Endometrium (tissue), 2 donors: ENCODE measurements at regions not wholly inside any gene's neighbourhood (a gene's known extent, or its start where the extent isn't known, plus 50 kb on each side); places are given as distances from the start of the nearest gene placed in this dataset.

Experiments used
- FAIRE-seq: peaks from 2 replicates; lab custom pipeline; 2012; peaks lifted over from hg19 to GRCh38; lab: Jason Lieb, UNC
- donor health status: control.
- donor health status: control.

DNA sequence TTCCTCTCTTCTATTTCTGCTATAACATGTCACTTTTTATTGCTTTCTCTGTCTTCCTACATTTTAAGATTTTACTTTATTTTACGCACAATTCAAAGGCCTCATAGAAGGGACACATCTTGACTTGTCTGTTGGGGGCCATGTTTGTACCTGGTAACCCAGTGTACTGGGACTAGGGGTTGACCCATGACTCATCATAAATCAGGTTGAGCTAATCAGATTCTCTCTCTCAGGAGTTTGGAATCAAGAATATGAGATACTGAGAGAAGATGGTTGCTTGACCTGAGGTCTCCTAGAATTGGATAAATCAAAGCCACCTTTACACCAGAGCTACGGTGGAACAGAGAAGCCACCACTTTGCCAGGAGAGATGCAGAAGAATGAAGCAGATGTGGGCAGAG, 153.0 kb downstream of the UXS1 start:
- no peak for FAIRE-seq

DNA sequence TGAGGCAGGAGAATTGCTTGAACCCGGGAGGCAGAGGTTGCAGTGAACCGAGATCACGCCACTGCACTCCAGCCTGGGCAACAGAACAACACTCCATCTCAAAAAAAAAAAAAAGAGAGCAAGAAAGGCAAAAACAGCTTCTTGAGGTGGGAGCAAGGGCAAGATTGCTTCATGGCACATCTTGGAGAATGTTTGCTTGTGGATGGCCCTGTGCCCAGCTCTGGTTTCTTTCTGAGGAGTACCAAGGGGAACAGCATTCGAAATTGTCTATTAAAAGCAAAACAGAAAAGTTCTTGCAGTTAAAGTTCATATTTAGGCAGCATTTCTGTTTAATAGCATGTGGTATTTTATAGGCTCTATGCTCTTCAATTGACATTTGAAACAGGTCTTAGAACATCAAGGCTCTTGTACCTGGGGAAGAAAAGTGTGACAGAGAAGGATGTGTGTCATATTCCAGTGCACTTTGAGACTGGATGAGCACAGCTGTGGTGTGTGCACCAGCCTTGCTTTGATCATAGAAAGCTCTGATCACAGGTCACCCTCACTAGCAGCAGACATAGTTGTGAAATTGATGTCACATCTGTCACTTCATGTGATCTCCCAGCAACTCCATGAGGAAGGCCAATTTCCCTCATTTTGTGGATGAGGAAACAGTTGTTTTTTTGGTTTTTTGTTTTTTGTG, 154.3 kb downstream of the UXS1 start:
- FAIRE-seq = no peak

DNA sequence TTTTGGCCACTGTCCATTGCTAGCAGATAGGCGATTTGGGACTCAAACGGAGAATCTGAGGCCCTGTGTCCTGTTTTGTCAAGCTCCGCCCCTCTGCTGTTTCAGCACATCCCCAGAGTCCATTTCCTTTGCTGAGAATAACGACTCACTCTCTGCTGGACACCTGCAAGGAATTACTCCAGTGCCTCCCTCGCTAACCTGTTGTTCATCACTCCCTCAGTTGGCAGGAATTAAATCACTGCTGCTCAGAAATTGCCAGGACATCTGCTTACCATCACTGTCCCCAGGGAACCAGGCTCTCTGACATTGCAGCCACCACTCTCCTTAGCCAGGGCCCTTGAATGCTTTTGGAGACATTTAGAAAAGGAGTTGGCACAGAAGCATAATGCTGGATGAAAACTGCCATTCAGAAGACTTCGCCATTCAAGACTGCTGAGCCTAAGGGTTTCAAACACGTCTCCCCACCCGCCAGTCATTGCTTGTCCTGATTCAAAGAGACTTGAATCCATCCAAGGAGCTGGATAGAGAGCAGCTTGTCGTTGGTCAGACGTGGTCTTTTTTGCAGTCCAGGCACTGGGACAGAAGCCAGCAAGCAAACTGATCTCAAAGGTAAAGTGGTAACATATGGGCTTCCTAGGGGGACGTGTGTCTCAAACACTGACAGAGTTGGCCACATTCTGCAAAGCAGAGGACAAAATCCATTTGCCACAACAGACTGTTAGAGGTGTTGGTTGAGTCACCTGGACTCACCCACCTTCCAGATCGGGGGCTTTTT, 155.3 kb downstream of the UXS1 start:
- no peak for FAIRE-seq

DNA sequence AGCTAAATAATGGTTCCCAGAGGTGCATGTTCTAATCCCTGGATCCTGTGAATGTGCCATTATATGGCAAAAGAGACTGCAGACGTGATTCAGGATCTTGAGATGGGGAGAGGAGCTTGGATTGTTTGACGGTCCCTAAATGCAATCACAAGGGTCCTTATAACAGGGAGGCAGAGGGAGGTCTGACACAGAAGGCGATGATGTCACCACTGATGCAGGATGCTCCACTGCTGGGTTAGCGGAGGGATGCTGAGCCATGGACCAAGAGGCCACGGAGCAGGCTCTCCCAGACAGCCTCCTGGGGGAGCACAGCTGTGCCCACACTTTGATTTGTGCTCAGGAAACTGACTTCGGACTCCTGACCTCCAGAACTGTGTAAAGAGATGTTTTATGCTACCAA, 156.2 kb downstream of the UXS1 start:
- no peak for FAIRE-seq

DNA sequence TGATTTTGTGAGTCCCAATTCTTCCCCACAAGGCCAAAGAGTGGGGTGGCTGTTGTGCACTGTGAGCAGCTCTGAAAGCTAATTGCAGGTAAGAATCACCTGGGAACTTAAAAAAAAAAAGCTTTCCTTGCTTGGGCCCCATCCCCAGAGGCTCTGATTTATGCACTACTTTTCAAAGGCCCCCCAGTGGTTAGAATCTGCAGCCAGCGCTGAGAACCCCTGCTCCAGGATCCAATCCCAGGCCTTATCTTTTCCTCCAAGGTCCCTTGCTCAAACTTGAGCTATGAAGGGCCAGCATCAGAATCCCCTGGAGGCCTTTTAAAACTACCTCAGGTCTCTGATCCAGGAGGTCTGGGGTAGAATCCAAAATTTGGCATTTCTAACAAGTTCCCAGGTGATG, 156.8 kb downstream of the UXS1 start:
- FAIRE-seq = no peak

DNA sequence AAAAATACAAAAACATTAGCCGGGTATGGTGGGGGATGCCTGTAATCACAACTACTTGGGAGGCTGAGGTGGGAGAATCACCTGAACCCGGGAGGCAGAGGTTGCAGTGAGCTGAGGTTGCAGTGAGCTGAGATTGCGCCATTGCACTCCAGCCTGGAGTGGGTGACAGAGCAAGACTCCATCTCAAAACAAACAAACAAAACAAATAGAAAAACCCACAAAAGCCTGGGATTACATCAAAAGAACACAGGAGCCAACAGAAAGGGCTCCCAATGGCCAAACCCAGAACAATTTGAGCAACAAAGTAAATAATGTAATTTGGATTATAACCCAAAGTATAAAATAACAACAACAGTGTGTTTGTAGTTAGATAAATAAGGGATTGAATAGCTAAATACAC, 159.8 kb downstream of the UXS1 start:
- FAIRE-seq = no peak

DNA sequence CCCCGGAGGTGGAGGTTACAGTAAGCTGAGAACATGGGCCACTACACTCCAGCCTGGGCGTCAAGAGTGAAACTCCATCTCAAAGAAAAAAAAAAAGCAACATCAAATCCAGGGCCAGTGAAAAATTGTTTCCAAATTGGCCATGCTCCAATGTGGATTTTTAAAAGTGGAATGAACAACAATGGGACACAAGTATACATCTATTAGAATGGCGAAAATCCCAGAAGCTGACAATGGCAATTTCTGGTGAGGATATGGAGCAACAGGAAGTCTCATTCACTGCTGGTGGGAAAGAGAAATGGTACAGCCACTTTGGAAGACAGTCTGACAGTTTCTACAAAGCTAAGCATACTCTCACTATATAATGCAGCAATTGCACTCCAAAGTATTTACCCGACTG, 161.4 kb downstream of the UXS1 start:
- no peak for FAIRE-seq

DNA sequence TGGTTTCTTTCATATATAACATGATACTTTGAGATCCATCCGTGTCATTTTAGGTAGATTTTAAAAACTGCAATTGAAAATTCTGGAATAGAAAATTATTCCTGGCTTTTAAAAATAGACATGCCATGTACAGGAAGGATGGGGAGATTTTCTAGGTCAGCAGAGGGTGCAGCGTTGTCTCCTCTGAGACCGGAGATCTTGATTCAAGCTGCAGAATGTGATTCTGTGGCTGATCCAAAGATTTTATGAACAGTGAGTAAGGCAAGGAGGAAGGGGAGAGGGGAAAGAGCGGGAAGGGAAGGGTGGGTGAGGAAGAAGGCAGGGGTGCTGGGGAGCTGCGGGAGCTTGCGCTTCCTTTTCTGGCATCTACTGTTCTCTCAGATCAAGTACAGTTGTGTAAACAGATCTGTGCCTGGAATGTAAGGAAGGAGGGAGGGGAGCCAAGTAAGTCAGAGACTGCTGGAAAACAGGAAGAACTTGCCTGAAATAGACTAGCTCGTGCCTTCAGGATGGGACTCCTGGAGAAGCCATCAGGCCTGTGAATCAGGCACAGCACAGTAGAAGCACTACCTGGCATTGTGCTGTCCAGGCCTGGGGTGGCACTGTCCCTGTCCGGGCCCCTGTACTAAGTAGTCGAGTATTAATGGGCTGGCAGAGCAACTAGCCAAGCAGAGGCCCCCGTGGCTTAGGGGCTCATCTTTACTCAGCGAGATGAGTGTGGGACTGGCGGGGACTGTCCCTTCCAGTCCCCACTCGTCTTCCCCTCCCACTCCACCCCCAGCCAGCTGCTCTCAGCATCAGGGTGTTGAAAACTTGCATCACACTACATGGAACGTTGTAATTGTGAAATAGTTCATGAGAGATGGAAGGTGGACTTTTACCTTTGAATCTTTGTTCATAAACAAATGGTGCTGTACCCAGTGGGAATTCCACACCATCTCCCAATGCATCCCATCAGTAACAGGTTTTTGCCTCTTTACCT, 163.5 kb downstream of the UXS1 start:
- FAIRE-seq = peak; percentile 21

DNA sequence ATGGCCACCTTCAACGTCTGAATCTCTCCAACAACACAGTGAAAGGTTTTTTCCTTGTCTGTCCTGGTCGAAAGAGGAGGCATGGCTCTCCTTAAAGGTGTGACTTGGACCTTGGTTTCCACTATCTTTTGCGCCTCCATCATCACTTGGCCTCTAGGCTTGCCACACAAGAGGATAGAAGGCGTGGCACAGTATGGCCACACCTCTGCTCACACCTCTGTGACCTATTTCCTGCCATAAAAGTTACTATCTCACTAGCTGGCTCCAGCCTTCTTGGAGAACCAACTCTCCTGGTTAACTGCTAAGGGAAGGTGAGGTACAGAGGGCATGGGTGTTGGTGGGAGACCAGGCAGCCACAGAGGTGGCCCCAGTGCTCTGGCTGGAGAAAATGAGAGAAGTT, 165.9 kb downstream of the UXS1 start:
- FAIRE-seq = no peak

DNA sequence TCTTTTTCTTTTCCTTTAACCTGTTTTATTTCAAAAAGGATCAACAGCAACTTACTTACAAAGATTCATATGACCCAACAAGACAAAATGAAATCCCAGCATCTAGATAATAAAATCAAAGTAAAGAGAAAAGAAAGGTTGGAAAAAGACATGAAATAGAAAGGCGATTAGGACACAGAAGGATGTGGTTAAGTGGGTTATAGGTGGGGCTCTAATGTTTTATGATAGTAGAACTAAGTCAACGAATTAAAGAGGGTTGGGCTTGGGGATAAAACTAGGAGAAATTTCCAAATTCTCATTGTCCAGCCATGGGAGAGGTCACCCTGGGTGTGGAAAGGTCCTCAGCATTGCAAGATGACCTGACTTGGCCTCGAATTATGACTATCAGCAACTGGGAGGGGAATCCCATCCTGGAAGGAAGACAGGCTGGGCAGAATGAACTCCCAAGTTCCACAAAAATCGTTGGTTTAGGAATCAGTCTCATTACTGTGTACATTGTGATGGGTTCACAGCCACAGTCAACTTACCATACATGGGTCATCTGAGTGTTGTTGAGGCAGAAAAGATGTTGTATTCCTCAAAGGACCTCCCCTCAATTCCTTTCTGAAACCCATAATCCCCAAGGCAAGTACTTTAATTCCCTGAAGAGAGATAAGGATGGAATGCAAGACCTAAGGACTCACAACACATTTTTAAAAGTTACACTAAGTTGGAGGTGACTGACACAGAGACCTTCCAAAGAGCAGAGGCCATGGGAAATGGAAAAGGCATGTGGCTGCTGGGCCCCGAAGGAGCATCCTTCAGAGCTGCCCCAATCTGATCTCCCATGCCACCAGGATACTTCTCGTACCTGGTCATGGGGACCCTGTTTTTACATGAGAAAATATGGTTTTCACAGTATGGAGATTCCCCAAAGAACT, 167.6 kb downstream of the UXS1 start:
- no peak for FAIRE-seq

DNA sequence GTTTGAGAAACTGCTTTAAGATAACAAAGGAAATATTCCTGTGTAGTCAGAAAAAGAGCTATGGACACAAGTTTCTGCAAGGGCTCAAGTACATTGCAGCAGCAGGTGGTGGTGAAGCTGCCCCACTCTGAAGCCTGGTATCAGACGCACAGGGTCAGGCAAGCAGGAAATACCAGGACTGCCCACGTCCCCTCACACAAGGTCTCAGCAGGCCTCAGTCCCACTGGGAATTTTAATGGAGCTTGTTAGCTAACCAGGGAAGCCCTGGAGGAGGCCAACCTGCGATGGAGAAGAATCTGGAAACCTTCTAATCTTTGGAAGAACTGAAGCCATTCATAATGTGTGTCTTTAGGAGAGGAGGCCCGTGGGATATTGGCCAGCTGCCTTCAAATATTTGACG, 168.3 kb downstream of the UXS1 start:
- FAIRE-seq = no peak

DNA sequence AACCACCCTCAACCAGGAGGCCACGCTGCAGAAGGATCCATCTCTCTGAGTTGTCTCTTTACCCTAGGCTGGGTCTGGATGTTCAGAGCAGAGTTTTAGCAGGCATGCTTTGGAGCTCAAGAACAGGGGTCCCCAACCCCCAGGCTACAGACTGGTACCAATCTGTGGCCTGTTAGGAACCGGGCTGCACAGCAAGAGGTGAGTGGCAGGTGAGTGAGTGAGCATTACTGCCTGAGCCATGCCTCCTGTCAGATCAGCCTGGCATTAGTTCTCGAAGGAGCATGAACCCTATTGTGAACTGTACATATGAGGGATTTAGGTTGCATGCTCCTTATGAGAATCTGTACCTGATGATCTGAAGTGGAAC, 172.5 kb downstream of the UXS1 start:
- FAIRE-seq = no peak

DNA sequence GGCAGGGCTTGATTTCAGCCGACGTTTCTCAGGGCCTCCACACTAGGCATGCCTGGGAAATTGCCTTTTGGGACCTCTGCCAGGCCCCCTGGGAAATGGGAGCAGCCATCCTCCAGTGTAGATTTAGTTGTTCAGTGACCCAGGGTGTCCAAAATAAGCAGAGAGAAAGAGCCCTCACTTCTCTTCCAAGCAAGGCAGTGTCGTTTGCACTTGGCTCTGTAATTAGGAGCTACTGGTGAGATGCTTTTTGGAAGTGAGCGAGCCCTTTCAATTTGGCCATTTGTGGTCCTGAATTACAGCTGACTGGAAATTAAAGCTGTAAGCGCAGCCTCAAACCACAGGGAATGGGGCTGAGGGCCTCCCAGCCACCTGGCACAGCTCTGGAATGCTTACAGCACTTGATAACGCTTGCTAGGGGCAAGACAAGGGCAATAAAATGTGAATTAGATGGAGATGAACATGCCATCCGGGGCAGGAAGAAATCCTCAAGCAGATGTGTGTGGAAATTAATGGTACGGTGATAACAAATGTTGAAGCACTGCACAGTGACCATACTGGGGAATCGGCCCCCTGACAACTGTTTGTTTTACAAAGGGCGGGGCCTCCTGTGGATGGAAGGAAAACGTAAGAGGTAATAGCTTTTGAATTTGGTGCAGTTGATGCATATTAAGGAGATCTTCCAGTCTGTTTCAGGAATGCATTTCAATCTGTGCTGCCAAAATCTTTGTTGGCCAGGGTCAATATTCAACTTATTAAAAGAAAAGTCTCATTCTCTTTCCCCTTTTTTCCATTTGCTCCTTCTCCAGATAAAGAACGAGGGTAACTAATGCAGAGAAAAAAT, 173.1 kb downstream of the UXS1 start:
- FAIRE-seq = no peak

DNA sequence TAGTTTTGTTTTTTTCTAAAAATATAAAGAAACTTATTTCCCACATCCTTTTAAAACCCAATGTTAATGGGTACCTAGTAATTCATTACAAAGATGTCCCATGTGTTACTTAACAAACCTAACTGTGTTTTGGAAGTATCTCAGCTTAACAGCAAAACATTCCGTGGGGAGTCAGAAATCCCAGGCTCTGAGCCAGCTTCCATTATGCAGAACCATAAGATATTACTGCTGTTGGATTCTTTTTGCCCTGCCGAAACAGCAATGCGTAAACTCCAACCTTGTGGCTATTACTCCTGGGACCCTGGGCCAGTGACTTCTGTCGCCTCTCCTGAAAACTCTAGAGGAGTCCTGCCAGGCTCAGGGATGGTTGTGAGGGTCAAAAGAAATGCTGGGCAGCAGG, 174.1 kb downstream of the UXS1 start:
- FAIRE-seq = no peak

DNA sequence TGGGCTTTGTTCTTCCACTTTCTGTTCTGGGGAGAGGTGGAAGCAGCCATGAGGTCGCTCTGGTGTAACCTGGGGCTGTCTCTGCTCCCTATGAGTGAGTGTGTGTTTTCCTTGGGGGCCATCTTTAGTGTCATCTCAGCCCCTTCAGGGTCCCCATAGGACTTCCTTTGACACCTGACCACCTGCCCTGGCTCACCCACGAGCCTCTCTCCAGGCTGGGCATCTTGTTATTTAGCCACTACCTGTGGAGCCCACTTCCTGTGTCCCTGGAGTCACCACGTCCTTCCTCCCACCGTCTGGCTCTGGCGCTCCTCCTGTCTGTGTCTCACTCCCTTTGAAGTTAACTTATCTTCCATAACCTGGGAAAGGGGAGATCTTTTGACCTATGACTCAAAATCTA, 176.0 kb downstream of the UXS1 start:
- FAIRE-seq = no peak

DNA sequence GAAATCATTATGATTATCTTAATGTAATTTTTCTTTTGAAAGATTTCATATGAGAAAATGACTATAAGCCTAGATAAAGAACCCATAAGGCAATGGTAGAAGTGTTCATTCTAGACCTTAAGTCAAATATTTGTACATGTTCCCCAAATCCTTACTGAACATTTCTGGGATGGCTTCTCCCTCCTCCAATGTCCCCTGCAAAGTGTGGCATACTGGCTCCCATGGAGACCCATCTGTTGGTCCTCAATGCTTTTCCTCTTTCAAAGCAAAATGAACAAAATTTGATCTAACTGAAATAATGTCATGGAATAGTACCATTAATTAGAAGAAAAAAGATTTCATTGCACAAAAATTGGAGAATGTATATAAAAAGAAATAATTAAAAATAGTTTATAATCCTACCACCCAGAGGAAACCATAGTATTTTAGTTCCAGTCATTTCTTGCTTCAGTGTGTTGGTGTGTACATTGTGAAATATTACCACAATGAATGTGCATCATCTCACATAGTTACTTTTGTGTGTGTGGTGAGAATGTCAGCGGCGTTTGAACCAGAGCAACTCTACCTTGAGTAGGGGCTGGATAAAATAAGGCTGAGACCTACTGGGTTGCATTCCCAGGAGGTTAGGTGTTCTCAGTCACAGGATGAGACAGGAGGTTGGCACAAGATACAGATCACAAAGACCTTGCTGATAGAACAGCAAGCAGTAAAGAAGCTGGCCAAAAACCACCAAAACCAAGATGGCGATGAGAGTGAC, 181.3 kb downstream of the UXS1 start:
- FAIRE-seq = no peak

DNA sequence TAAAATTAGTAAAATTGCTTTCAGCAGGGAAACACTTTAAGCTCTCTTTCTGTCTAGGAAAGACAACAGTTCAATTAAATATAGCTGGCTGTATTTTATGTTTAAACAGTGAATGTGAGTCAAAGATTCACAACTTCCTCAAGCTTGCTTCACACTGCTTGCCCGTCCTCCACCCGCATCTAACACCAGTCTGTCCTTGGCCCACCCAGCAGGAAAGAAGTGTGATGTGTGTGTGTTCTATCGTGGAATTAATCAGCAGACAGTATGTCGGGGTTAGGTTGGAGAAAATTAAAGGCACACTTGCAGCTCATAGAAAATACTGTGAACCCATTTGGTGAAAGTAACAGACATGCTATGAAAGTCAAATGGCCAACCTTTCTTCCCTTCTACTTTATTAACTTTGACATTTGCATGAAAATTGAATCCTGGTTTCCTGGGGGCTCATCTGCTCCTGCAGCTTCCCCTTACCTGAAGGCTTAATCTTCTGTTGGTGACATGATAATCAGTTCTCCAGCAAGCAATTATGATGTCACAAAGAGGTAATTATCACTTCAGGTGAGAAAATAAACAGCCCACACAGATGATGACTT, 182.0 kb downstream of the UXS1 start:
- no peak for FAIRE-seq

DNA sequence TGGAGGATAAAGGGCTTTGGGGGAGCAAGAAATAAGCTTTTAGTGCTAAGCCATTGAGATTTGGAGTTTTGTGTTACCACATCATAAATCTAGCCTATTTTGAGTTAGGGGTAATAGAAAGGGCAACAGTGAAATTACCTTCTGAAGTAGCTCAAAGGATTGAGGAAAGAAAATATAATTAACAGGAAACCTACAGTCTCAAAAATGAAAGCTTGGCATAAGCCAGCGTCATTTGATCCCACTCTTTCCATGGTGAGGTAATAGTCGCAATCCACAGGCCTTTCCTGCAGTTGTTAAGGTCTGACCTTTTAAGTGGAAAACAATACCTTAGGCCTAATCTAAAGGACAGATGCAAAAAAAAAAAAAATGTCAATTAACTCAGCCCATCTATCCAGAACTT, 182.7 kb downstream of the UXS1 start:
- no peak for FAIRE-seq

DNA sequence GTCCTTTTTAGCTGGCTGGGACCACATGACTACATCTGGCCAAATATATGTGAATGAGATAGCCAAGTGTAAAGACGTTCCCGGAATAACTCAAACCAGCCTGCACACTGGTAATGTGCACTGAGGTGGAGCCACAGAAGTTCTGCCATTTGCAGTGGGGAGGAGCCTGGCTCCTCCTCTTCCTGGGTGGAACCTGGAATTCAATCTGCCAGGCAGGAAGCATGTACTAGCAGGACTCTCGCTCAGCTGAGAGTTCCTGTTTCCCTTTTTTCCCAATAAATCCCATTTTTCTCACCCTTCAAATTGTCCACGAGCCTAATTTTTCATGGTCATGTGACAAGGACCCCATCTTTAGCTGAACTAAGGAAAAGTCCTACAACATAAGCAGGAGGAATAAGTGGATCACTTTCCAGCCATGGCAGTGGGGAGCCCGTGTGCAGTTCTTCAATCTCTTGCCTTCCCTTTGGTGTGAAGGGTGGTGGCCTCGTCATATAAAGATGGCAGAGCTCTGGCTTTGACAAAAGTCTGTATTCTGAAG, 183.2 kb downstream of the UXS1 start:
- FAIRE-seq = no peak
